ENCODE measurements at regions not wholly inside any gene's neighbourhood (a gene's known extent, or its start where the extent isn't known, plus 50 kb on each side); places are given as distances from the start of the nearest gene placed in this dataset.

GRCh38 chr20:60064554-60065196, 106.5 kb downstream of the CDH26 start:
- Histone ChIP-seq H3K4me1 (ENCODE audit: control insufficient read depth, insufficient read depth, low read length) (peaks cover 16% of the 10 kb centered on the region), H3K27me3 (ENCODE audit: control insufficient read depth, insufficient read depth, low read length) (peaks cover 23% of the 10 kb centered on the region), H3K4me3 (ENCODE audit: low read length) (no peak overlapping the region), H3K9ac (ENCODE audit: low read depth, low read length) (no peak overlapping the region), H3K9me3 (replicated peaks; ENCODE audit: low read length) (no peaks in the 10 kb centered on the region), H3K36me3 (ENCODE audit: insufficient read depth, low read length) (no peaks in the 10 kb centered on the region), H3K4me2 (ENCODE audit: low read length) (no peak overlapping the region)

GRCh38 chr20:60065741-60066437, 107.7 kb downstream of the CDH26 start:
- Histone ChIP-seq H3K4me3 (ENCODE audit: low read length) (no peak overlapping the region), H3K4me1 (ENCODE audit: control insufficient read depth, insufficient read depth, low read length) (peaks cover 16% of the 10 kb centered on the region), H3K27me3 (ENCODE audit: control insufficient read depth, insufficient read depth, low read length) (peaks cover 35% of the 10 kb centered on the region), H3K9me3 (replicated peaks; ENCODE audit: low read length) (no peaks in the 10 kb centered on the region), H3K36me3 (ENCODE audit: insufficient read depth, low read length) (no peaks in the 10 kb centered on the region), H3K4me2 (ENCODE audit: low read length) (no peak overlapping the region), H3K9ac (ENCODE audit: low read depth, low read length) (no peak overlapping the region)

GRCh38 chr20:60066438-60066823, 108.2 kb downstream of the CDH26 start:
- H3K36me3 ChIP-seq (ENCODE audit: insufficient read depth, low read length), result no peaks in the 10 kb centered on the region
- H3K4me1 ChIP-seq (ENCODE audit: control insufficient read depth, insufficient read depth, low read length), result peaks cover 16% of the 10 kb centered on the region

GRCh38 chr20:60068509-60068908, 110.3 kb downstream of the CDH26 start:
- H3K36me3 ChIP-seq (ENCODE audit: insufficient read depth, low read length), result no peaks in the 10 kb centered on the region
- H3K27me3 ChIP-seq (ENCODE audit: control insufficient read depth, insufficient read depth, low read length), result peaks cover 43% of the 10 kb centered on the region
- H3K4me3 ChIP-seq (ENCODE audit: low read length), result no peak overlapping the region
- H3K4me1 ChIP-seq (ENCODE audit: control insufficient read depth, insufficient read depth, low read length), result peaks cover under 1% of the 10 kb centered on the region
- H3K9ac ChIP-seq (ENCODE audit: low read depth, low read length), result no peak overlapping the region
- H3K4me2 ChIP-seq (ENCODE audit: low read length), result no peak overlapping the region
- H3K9me3 ChIP-seq (replicated peaks; ENCODE audit: low read length), result no peaks in the 10 kb centered on the region

More at GRCh38 chr20:60066438-60066823, 108.2 kb downstream of the CDH26 start:
- Histone ChIP-seq H3K4me3 (ENCODE audit: low read length) (no peak overlapping the region), H3K9me3 (replicated peaks; ENCODE audit: low read length) (no peaks in the 10 kb centered on the region), H3K4me2 (ENCODE audit: low read length) (no peak overlapping the region), H3K9ac (ENCODE audit: low read depth, low read length) (no peak overlapping the region), H3K27me3 (ENCODE audit: control insufficient read depth, insufficient read depth, low read length) (peaks cover 41% of the 10 kb centered on the region)

GRCh38 chr20:60069656-60070055, 111.4 kb downstream of the CDH26 start:
- peaks cover 50% of the 10 kb centered on the region for H3K27me3 ChIP-seq (ENCODE audit: control insufficient read depth, insufficient read depth, low read length)
- H3K9ac ChIP-seq (ENCODE audit: low read depth, low read length), result no peak overlapping the region
- H3K36me3 ChIP-seq (ENCODE audit: insufficient read depth, low read length), result no peaks in the 10 kb centered on the region
- no peaks in the 10 kb centered on the region for H3K4me1 ChIP-seq (ENCODE audit: control insufficient read depth, insufficient read depth, low read length)
- H3K4me3 ChIP-seq (ENCODE audit: low read length), result no peak overlapping the region
- H3K9me3 ChIP-seq (replicated peaks; ENCODE audit: low read length), result no peaks in the 10 kb centered on the region
- H3K4me2 ChIP-seq (ENCODE audit: low read length), result no peak overlapping the region

- no peaks in the 10 kb centered on the region for H3K4me1 ChIP-seq (ENCODE audit: control insufficient read depth, insufficient read depth, low read length)
- H3K4me2 ChIP-seq (ENCODE audit: low read length), result no peak overlapping the region
- no peaks in the 10 kb centered on the region for H3K9me3 ChIP-seq (replicated peaks; ENCODE audit: low read length)
- H3K4me3 ChIP-seq (ENCODE audit: low read length), result no peak overlapping the region
- H3K9ac ChIP-seq (ENCODE audit: low read depth, low read length), result no peak overlapping the region
- peaks cover 56% of the 10 kb centered on the region for H3K27me3 ChIP-seq (ENCODE audit: control insufficient read depth, insufficient read depth, low read length)
- H3K36me3 ChIP-seq (ENCODE audit: insufficient read depth, low read length), result no peaks in the 10 kb centered on the region
Observed at GRCh38 chr20:60070791-60071190, 112.6 kb downstream of the CDH26 start.

GRCh38 chr20:60071965-60072364, 113.7 kb downstream of the CDH26 start:
- H3K9me3 ChIP-seq (replicated peaks; ENCODE audit: low read length), result no peaks in the 10 kb centered on the region
- no peak overlapping the region for H3K9ac ChIP-seq (ENCODE audit: low read depth, low read length)
- H3K36me3 ChIP-seq (ENCODE audit: insufficient read depth, low read length), result no peaks in the 10 kb centered on the region
- H3K27me3 ChIP-seq (ENCODE audit: control insufficient read depth, insufficient read depth, low read length), result peaks cover 62% of the 10 kb centered on the region
- H3K4me1 ChIP-seq (ENCODE audit: control insufficient read depth, insufficient read depth, low read length), result no peaks in the 10 kb centered on the region
- H3K4me2 ChIP-seq (ENCODE audit: low read length), result no peak overlapping the region
- H3K4me3 ChIP-seq (ENCODE audit: low read length), result no peak overlapping the region

GRCh38 chr20:60073086-60073485, 114.9 kb downstream of the CDH26 start:
- Histone ChIP-seq H3K4me3 (ENCODE audit: low read length) (no peak overlapping the region), H3K4me1 (ENCODE audit: control insufficient read depth, insufficient read depth, low read length) (no peaks in the 10 kb centered on the region), H3K27me3 (ENCODE audit: control insufficient read depth, insufficient read depth, low read length) (peaks cover 70% of the 10 kb centered on the region), H3K4me2 (ENCODE audit: low read length) (no peak overlapping the region), H3K36me3 (ENCODE audit: insufficient read depth, low read length) (no peaks in the 10 kb centered on the region), H3K9ac (ENCODE audit: low read depth, low read length) (no peak overlapping the region), H3K9me3 (replicated peaks; ENCODE audit: low read length) (no peaks in the 10 kb centered on the region)

GRCh38 chr20:60073504-60073903, 115.3 kb downstream of the CDH26 start:
- H3K4me3 ChIP-seq (ENCODE audit: low read length), result no peak overlapping the region
- no peak overlapping the region for H3K9ac ChIP-seq (ENCODE audit: low read depth, low read length)
- H3K36me3 ChIP-seq (ENCODE audit: insufficient read depth, low read length), result no peaks in the 10 kb centered on the region
- no peak overlapping the region for H3K4me2 ChIP-seq (ENCODE audit: low read length)
- no peaks in the 10 kb centered on the region for H3K9me3 ChIP-seq (replicated peaks; ENCODE audit: low read length)
- H3K27me3 ChIP-seq (ENCODE audit: control insufficient read depth, insufficient read depth, low read length), result peaks cover 66% of the 10 kb centered on the region
- H3K4me1 ChIP-seq (ENCODE audit: control insufficient read depth, insufficient read depth, low read length), result no peaks in the 10 kb centered on the region

GRCh38 chr20:60074276-60074675, 116.1 kb downstream of the CDH26 start:
- H3K27me3 ChIP-seq (ENCODE audit: control insufficient read depth, insufficient read depth, low read length), result peaks cover 59% of the 10 kb centered on the region
- no peak overlapping the region for H3K4me2 ChIP-seq (ENCODE audit: low read length)
- no peak overlapping the region for H3K9ac ChIP-seq (ENCODE audit: low read depth, low read length)
- H3K9me3 ChIP-seq (replicated peaks; ENCODE audit: low read length), result no peaks in the 10 kb centered on the region
- H3K4me3 ChIP-seq (ENCODE audit: low read length), result no peak overlapping the region
- no peaks in the 10 kb centered on the region for H3K4me1 ChIP-seq (ENCODE audit: control insufficient read depth, insufficient read depth, low read length)
- no peaks in the 10 kb centered on the region for H3K36me3 ChIP-seq (ENCODE audit: insufficient read depth, low read length)

GRCh38 chr20:60078351-60079250, 120.4 kb downstream of the CDH26 start:
- no peaks in the 10 kb centered on the region for H3K4me1 ChIP-seq (ENCODE audit: control insufficient read depth, insufficient read depth, low read length)
- peaks cover 60% of the 10 kb centered on the region for H3K27me3 ChIP-seq (ENCODE audit: control insufficient read depth, insufficient read depth, low read length)
- no peaks in the 10 kb centered on the region for H3K9me3 ChIP-seq (replicated peaks; ENCODE audit: low read length)
- H3K9ac ChIP-seq (ENCODE audit: low read depth, low read length), result no peak overlapping the region
- H3K4me3 ChIP-seq (ENCODE audit: low read length), result no peak overlapping the region
- H3K36me3 ChIP-seq (ENCODE audit: insufficient read depth, low read length), result no peaks in the 10 kb centered on the region
- no peak overlapping the region for H3K4me2 ChIP-seq (ENCODE audit: low read length)
